GM12875 (cell line): ENCODE measurements at regions not wholly inside any gene's neighbourhood (a gene's known extent, or its start where the extent isn't known, plus 50 kb on each side); places are given as distances from the start of the nearest gene placed in this dataset.

ENCODE experiments used
- H3K4me3 ChIP-seq: one replicate; pipeline ENCODE4 v1.5.1; 2011; ENCODE audit warnings: low read depth, low read length, control low read depth
- TF ChIP-seq, protein P1 (sequence below): IDR thresholded peaks from 2 replicates; pipeline ENCODE4 v1.5.1; 2011; ENCODE audit warnings: low read depth, mild to moderate bottlenecking, control low read depth, inconsistent platforms, low read length, moderate library complexity, borderline replicate concordance; ENCODE audit not compliant: insufficient read depth

DNA sequence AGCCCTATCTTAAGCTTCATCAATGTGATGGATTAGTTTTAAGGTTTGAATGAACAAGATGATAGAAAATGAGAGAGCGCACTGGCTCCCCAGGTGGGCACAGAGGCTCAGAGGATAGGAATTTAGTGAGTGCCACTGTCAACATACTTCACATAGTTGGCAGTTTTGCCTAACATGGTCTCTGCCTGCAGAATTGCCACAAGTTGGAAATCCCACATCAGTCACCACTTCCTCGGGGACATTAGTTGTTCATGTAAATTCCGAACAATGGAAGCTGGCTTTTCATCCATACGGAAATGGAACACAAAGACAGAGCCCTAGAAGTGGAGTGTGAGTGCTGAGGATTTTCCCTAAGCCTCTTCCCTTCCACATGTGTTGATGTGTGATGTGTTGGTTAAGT lies 123.9 kb upstream of the PHACTR1 start:
- no peak overlapping the region for H3K4me3 ChIP-seq
- TF ChIP-seq, protein P1, sequence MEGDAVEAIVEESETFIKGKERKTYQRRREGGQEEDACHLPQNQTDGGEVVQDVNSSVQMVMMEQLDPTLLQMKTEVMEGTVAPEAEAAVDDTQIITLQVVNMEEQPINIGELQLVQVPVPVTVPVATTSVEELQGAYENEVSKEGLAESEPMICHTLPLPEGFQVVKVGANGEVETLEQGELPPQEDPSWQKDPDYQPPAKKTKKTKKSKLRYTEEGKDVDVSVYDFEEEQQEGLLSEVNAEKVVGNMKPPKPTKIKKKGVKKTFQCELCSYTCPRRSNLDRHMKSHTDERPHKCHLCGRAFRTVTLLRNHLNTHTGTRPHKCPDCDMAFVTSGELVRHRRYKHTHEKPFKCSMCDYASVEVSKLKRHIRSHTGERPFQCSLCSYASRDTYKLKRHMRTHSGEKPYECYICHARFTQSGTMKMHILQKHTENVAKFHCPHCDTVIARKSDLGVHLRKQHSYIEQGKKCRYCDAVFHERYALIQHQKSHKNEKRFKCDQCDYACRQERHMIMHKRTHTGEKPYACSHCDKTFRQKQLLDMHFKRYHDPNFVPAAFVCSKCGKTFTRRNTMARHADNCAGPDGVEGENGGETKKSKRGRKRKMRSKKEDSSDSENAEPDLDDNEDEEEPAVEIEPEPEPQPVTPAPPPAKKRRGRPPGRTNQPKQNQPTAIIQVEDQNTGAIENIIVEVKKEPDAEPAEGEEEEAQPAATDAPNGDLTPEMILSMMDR, result no peak

DNA sequence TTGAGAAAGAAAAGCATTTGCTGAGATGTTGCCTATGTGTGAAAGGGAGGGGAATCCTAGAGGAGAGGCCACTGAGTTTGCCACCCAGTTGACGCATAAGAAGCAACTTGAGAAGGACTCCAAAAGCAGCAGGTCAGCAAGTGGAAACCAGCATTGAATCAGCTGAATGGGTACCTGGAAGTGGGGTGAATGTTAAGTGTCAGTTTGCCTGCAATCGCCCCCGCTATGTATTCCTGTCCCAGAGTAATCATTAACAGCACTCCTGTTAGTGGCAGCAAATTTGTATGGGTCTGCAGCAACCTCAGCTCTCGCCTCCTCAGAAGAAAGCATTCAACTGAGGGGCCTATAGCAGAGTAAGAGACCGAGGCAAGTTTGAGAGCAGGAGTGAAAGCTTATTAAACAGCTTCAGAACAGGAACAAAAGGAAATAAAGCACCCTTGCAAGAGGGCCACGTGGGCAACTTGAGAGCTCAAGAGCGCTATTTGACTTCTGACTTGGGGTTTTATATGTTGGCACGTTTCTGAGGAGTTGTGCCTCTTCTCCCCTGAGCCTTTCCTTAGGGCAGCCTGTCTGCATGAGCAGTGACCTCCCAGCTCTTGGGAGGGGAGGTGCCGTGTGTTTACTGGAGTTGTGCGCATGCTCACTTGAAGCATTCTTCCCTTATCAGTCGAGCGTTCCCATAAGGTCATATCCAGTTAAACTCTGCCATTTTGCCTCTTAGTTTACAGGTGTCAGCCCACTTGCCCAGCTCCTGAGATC lies 122.6 kb upstream of the PHACTR1 start:
- TF ChIP-seq, protein P1, result no peak
- no peak overlapping the region for H3K4me3 ChIP-seq

DNA sequence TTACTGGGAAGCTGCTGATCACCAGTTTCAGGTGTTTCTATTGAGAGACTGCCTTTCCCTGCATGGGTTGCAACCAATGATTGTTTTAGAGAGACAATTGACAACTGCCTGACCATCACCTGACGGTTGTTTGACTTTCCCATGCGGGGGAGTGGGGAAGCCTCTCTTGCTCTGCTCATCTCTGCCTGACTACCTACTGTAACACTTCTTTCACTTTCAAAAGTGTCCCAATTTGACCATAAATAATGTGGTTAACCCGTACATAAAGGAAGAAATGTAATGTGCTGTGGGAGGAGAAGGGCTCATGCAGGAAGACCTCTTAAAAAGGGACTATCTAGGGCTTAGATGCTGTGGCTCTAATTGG lies 122.1 kb upstream of the PHACTR1 start:
- TF ChIP-seq, protein P1, result no peak
- no peak overlapping the region for H3K4me3 ChIP-seq

DNA sequence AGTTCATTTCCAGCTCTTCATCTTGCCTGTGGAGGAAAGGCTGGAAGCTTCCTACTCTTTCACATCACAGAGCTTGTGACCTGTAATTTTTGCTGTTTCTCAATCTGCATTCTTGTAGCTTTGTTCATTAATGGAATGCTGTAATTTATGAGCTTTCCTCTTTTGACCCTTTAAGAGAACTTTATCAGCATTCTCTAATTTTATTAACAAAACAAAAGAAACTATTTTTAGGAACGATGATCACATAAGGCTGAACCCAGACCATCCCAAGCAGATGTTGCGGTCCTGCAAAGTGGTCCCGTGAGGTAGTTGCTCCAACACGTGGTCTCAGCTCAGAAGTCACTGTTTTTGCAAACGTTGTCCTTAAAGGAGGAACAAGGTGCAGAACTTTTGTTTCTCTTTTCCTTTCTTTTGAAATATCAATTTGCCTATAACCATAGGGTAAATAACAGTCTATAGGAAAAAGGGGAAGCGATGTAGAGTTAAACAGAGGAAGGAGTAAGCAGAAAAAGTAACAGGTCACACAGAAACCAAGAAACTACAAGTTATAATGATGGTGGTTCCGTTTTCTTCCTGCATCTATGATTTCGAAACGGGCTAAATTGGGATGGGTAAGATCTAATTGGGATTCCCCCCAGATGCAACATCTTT lies 121.3 kb upstream of the PHACTR1 start:
- TF ChIP-seq, protein P1, result no peak
- H3K4me3 ChIP-seq, result no peak overlapping the region

DNA sequence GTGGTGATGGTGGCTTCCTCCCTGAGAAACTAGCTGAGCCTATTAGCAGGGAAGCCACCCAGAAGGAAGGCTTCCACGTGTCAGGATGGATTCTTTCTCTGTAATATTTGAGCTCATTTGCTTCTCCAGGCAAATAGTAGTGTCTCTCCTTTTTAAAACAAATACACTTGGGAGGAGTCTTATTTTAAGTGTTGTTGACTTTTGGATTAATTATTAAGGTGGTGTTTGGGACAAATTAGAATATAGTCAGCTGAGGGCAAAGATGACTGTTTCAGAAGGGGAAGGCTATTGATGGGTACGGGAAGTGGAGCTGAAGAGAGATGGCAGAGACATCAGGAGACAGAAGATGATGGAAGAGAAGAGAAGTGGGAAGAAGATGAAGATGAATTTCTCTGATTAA lies 119.8 kb upstream of the PHACTR1 start:
- H3K4me3 ChIP-seq, result no peak overlapping the region
- TF ChIP-seq, protein P1, result no peak

DNA sequence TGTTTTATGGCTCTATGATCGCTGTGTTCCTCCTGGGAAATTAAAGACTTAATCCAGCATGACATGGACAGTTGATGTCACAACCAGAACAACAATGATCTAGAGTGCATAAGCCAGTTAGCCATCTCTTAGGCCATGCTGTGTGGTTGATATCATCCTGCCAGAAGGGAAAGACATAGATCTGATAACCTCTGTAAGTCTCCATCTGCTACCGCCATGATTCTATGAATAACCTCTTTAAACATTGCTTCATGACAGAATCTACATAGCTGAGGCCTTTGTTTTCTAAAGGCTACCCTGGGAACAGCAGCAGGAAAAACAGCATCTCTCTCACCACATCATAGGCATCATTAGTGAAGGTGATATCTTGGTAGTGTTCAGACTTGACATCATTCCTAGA lies 117.6 kb upstream of the PHACTR1 start:
- no peak overlapping the region for H3K4me3 ChIP-seq
- TF ChIP-seq, protein P1, result no peak

DNA sequence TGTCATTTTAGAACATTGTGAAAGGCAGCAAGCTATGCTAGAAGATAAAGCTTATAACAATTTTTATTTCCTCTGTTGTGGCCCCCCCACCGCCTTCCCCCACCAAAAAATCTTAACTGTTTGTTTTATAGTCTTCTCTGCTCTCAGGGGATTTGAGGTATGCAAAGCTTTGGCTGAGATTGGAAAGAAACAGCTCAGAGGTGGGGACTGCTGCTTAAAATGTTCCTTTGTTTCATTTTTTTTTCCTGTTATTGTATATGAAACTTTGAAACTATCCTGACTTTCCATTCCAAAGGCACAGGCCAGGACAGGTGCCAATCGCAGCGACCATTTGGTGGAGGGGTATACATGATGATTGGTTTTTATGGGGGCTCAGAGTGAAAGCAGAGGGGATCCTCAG lies 114.7 kb upstream of the PHACTR1 start:
- H3K4me3 ChIP-seq, result no peak overlapping the region
- TF ChIP-seq, protein P1, result no peak
